ENCODE measurements at regions not wholly inside any gene's neighbourhood (a gene's known extent, or its start where the extent isn't known, plus 50 kb on each side); places are given as distances from the start of the nearest gene placed in this dataset.

DNA sequence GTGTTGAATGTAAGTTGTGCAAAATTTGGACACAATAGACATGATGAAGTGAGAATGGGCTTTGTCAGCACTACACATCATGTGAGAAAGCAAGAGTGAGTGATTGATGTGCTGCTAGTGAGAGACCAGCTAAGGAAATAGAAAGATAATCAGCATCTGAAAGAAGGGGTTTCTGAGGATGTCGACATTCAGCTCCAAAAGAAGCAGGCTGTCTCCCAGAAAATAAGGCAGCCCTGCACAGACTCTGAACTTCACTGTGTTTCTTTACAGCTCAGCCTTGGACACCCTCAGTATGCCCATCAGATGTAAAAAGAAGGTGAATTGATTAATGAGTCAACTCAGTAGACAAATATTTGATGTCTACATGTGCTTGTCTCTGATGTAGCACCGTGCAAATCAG lies 80.8 kb upstream of the ADCY2 start:
- Histone ChIP-seq H3K9me1 (ENCODE audit: insufficient read depth, low read length) (no peaks in the 10 kb centered on the region), H2AK9ac (replicated peaks; ENCODE audit: low read depth, low read length, poor library complexity) (no peak overlapping the region), H3K18ac (ENCODE audit: low read depth, low read length) (no peak overlapping the region), H4K20me1 (ENCODE audit: insufficient read depth, low read length) (no peaks in the 10 kb centered on the region), H3K23ac (ENCODE audit: low read depth, low read length) (no peak overlapping the region), H4K8ac (ENCODE audit: low read depth in 2 of 2, low read length in 2 of 2) (no peak overlapping the region), H3K4me1 (ENCODE audit: control insufficient read depth, insufficient read depth, low read length) (no peaks in the 10 kb centered on the region), H4K5ac (ENCODE audit: low read depth, low read length) (no peak overlapping the region), H3K4me2 (ENCODE audit: low read depth, low read length) (no peak overlapping the region), H3K27ac (ENCODE audit: insufficient read depth, low read length) (no peak overlapping the region), H2AFZ (replicated peaks; ENCODE audit: low read length, poor library complexity) (no peak overlapping the region), H3K9me3 (ENCODE audit: control insufficient read depth, insufficient read depth, low read length) (peaks cover 12% of the 10 kb centered on the region), H4K91ac (ENCODE audit: insufficient read depth, low read depth, low read length) (no peak overlapping the region), H3K56ac (ENCODE audit: extremely low read depth, insufficient read depth, low read length) (no peak overlapping the region), H3K14ac (replicated peaks; ENCODE audit: low read depth, low read length) (no peak overlapping the region), H3K4me3 (ENCODE audit: insufficient read depth, low read depth, low read length) (no peak overlapping the region), H3K9ac (ENCODE audit: low read depth, low read length) (no peak overlapping the region), H3K4ac (ENCODE audit: low read depth, low read length) (no peak overlapping the region), H3K79me1 (ENCODE audit: low read depth in 1 of 2, low read length in 2 of 2) (no peaks in the 10 kb centered on the region), H2BK5ac (ENCODE audit: low read depth, low read length, poor library complexity, severe bottlenecking) (no peak overlapping the region), H2AK5ac (ENCODE audit: low read depth, low read length) (no peak overlapping the region), H3K27me3 (ENCODE audit: control insufficient read depth, insufficient read depth, low read length) (no peaks in the 10 kb centered on the region), H2BK20ac (ENCODE audit: low read depth, low read length) (no peak overlapping the region), H2BK15ac (ENCODE audit: low read depth, low read length) (no peak overlapping the region), H2BK120ac (ENCODE audit: low read depth, low read length) (no peak overlapping the region), H3K36me3 (ENCODE audit: control insufficient read depth, insufficient read depth, low read length) (no peaks in the 10 kb centered on the region)
- WGBS, 2 experiments (ENCODE audit: extremely low coverage in 2 of 2, insufficient read length in 1 of 2): 0% methylated on average over 1 of the region's 2 CpGs; no CpG with 5 or more reads in 1 of the 2 experiments
- dilution Hi-C loops (cut with HindIII; ENCODE audit: low sequenced_read_pairs, unreplicated experiment) (no loop called here), in situ Hi-C loops (cut with MboI; ENCODE audit: low sequenced_read_pairs) (no loop called here), intact Hi-C loops (cut with micrococcal nuclease) (no loop called here)
- CTCF ChIA-PET: no interaction called here
- DNase-seq: no peak
- TF ChIP-seq SMC3 (IDR thresholded peaks at IDR 0.05; ENCODE audit: low read depth, low read length) (no peak), BHLHE40 (IDR thresholded peaks at IDR 0.05; ENCODE audit: low read depth, low read length) (no peak), CEBPB (IDR thresholded peaks at IDR 0.05; ENCODE audit: low read depth, low read length) (no peak), RFX5 (IDR thresholded peaks at IDR 0.05; ENCODE audit: low read depth, low read length) (no peak), CHD1 (IDR thresholded peaks at IDR 0.05; ENCODE audit: low read depth, low read length) (no peak), USF2 (IDR thresholded peaks at IDR 0.05; ENCODE audit: low read depth, low read length) (no peak), RAD21 (IDR thresholded peaks at IDR 0.05; ENCODE audit: low read length) (no peak), NFE2L2 (IDR thresholded peaks at IDR 0.05; ENCODE audit: low read depth, low read length) (no peak), POLR2A (IDR thresholded peaks at IDR 0.05; ENCODE audit: low read depth, low read length) (no peak), FOS (IDR thresholded peaks at IDR 0.05; ENCODE audit: low read depth, low read length) (no peak), MAFK (IDR thresholded peaks at IDR 0.05; ENCODE audit: low read depth, low read length) (no peak), MAZ (IDR thresholded peaks at IDR 0.05; ENCODE audit: borderline replicate concordance, low read depth, low read length) (no peak), RCOR1 (IDR thresholded peaks at IDR 0.05; ENCODE audit: insufficient replicate concordance, low read length) (no peak), MXI1 (IDR thresholded peaks at IDR 0.05; ENCODE audit: borderline replicate concordance, low read depth, low read length) (no peak)
- TF ChIP-seq, protein P1, sequence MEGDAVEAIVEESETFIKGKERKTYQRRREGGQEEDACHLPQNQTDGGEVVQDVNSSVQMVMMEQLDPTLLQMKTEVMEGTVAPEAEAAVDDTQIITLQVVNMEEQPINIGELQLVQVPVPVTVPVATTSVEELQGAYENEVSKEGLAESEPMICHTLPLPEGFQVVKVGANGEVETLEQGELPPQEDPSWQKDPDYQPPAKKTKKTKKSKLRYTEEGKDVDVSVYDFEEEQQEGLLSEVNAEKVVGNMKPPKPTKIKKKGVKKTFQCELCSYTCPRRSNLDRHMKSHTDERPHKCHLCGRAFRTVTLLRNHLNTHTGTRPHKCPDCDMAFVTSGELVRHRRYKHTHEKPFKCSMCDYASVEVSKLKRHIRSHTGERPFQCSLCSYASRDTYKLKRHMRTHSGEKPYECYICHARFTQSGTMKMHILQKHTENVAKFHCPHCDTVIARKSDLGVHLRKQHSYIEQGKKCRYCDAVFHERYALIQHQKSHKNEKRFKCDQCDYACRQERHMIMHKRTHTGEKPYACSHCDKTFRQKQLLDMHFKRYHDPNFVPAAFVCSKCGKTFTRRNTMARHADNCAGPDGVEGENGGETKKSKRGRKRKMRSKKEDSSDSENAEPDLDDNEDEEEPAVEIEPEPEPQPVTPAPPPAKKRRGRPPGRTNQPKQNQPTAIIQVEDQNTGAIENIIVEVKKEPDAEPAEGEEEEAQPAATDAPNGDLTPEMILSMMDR (conservative IDR thresholded peaks at IDR 0.05; ENCODE audit: low read depth, low read length): no peak
- BruUV-seq (replicated peaks): no TSS peak
- no peak for ATAC-seq (ENCODE audit: low read depth)
- POLR2A ChIA-PET (ENCODE audit: unreplicated experiment): no interaction called here

Data from IMR-90 (cell line).